IMR-90 (cell line): ENCODE measurements at regions not wholly inside any gene's neighbourhood (a gene's known extent, or its start where the extent isn't known, plus 50 kb on each side); places are given as distances from the start of the nearest gene placed in this dataset.

Experiments used
- BHLHE40 ChIP-seq: fragments of 150-350 bp; IDR thresholded peaks from 2 replicates; pipeline ENCODE4 v1.6.1; 2016; ENCODE audit warnings: mild to moderate bottlenecking, low read depth, low read length
- CEBPB ChIP-seq: IDR thresholded peaks from 2 replicates; pipeline ENCODE4 v1.6.1; 2012; ENCODE audit warnings: low read depth, low read length, improper control_type of control experiment
- CTCF ChIP-seq: conservative IDR thresholded peaks from 2 replicates; pipeline ENCODE4 v1.5.1; 2012; ENCODE audit warnings: mild to moderate bottlenecking, low read depth, low read length, improper control_type of control experiment
- MAFK ChIP-seq: IDR thresholded peaks from 2 replicates; pipeline ENCODE4 v1.6.1; 2012; ENCODE audit warnings: low read depth, low read length, improper control_type of control experiment
- POLR2A ChIP-seq: IDR thresholded peaks from 2 replicates; pipeline ENCODE4 v1.6.1; 2012; ENCODE audit warnings: mild to moderate bottlenecking, low read depth, low read length
- SMC3 ChIP-seq: fragments of 150-350 bp; IDR thresholded peaks from 2 replicates; pipeline ENCODE4 v1.6.1; 2016; ENCODE audit warnings: low read depth, mild to moderate bottlenecking, antibody characterized with exemption, low read length, moderate library complexity

- TF ChIP-seq POLR2A = no peak
- TF ChIP-seq SMC3 = no peak
- no peak for TF ChIP-seq CTCF
- TF ChIP-seq CEBPB = no peak
- no peak for TF ChIP-seq BHLHE40
- no peak for TF ChIP-seq MAFK
Measured at GRCh38 chr1:98427664-98428063, 233.9 kb upstream of the SNX7 start.
